ENCODE measurements at regions not wholly inside any gene's neighbourhood (a gene's known extent, or its start where the extent isn't known, plus 50 kb on each side); places are given as distances from the start of the nearest gene placed in this dataset.
"Not testable (repeated sequence)": the region's sequence is repeated elsewhere in the genome, so short reads cannot be mapped to it uniquely, and the experiment has no call there.

- not testable (repeated sequence) for DNase-seq
Observed at GRCh38 chr16:86078711-86079110, 179.7 kb downstream of the IRF8 start.

GRCh38 chr16:86079255-86079885 is 180.4 kb downstream of the IRF8 start:
- no peak for DNase-seq

- no peak for DNase-seq
Observed at GRCh38 chr16:86080131-86080875, 181.3 kb downstream of the IRF8 start.

- DNase-seq, result no peak
Observed at GRCh38 chr16:86080982-86081381, 182.0 kb downstream of the IRF8 start.

GRCh38 chr16:86082418-86083030 is 183.6 kb downstream of the IRF8 start:
- no peak for DNase-seq

GRCh38 chr16:86083382-86084002 is 184.5 kb downstream of the IRF8 start:
- DNase-seq, result no peak

GRCh38 chr16:86085161-86085611 is 186.2 kb downstream of the IRF8 start:
- no peak for DNase-seq

- no peak for DNase-seq
Observed at GRCh38 chr16:86085795-86086194, 186.8 kb downstream of the IRF8 start.

GRCh38 chr16:86086471-86086870 is 187.5 kb downstream of the IRF8 start:
- DNase-seq, result no peak

- no peak for DNase-seq
Observed at GRCh38 chr16:86087011-86087895, 188.3 kb downstream of the IRF8 start.

GRCh38 chr16:86087896-86088230 is 188.9 kb downstream of the IRF8 start:
- no peak for DNase-seq

GRCh38 chr16:86088287-86088686 is 189.3 kb downstream of the IRF8 start:
- DNase-seq, result no peak

- DNase-seq, result no peak
Observed at GRCh38 chr16:86088816-86089215, 189.9 kb downstream of the IRF8 start.

- no peak for DNase-seq
Observed at GRCh38 chr16:86089334-86089900, 190.5 kb downstream of the IRF8 start.

- DNase-seq, result no peak
Observed at GRCh38 chr16:86089991-86090390, 191.0 kb downstream of the IRF8 start.

- DNase-seq, result no peak
Observed at GRCh38 chr16:86090461-86091170, 191.7 kb downstream of the IRF8 start.

- no peak for DNase-seq
Observed at GRCh38 chr16:86091976-86092375, 193.0 kb downstream of the IRF8 start.

- DNase-seq, result no peak
Observed at GRCh38 chr16:86092586-86093480, 193.9 kb downstream of the IRF8 start.

- no peak for DNase-seq
Observed at GRCh38 chr16:86093801-86094750, 195.1 kb downstream of the IRF8 start.

Data from hematopoietic multipotent progenitor cell treated with erythropoietin and hydrocortisone succinate and interleukin-3 and kit ligand, for 4 days (in vitro differentiated cells).